ENCODE measurements at regions not wholly inside any gene's neighbourhood (a gene's known extent, or its start where the extent isn't known, plus 50 kb on each side); places are given as distances from the start of the nearest gene placed in this dataset.

- no peak overlapping the region for H3K27ac ChIP-seq (ENCODE audit: low read depth, low read length)
- H3K9me3 ChIP-seq (ENCODE audit: low read length) = no peaks in the 10 kb centered on the region
- H3K9ac ChIP-seq (ENCODE audit: low read length) = no peak overlapping the region
- H3K27me3 ChIP-seq (ENCODE audit: control insufficient read depth in 1 of 2, insufficient read depth in 2 of 2, low read length in 2 of 2) = no peaks in the 10 kb centered on the region
- H3K4me3 ChIP-seq (ENCODE audit: low read depth in 1 of 2, low read length in 2 of 2) = no peak overlapping the region
- H3K36me3 ChIP-seq (ENCODE audit: insufficient read depth, low read length) = no peaks in the 10 kb centered on the region
- H3K4me1 ChIP-seq (ENCODE audit: insufficient read depth, low read length) = no peaks in the 10 kb centered on the region
Observed at GRCh38 chr13:73140801-73141200, 82.0 kb downstream of the KLF5 start.

- H3K36me3 ChIP-seq (ENCODE audit: insufficient read depth, low read length) = no peaks in the 10 kb centered on the region
- no peak overlapping the region for H3K27ac ChIP-seq (ENCODE audit: low read depth, low read length)
- H3K9me3 ChIP-seq (ENCODE audit: low read length) = no peaks in the 10 kb centered on the region
- H3K4me1 ChIP-seq (ENCODE audit: insufficient read depth, low read length) = no peaks in the 10 kb centered on the region
- no peaks in the 10 kb centered on the region for H3K27me3 ChIP-seq (ENCODE audit: control insufficient read depth in 1 of 2, insufficient read depth in 2 of 2, low read length in 2 of 2)
- H3K9ac ChIP-seq (ENCODE audit: low read length) = no peak overlapping the region
- no peak overlapping the region for H3K4me3 ChIP-seq (ENCODE audit: low read depth in 1 of 2, low read length in 2 of 2)
Observed at GRCh38 chr13:73138638-73139491, 80.1 kb downstream of the KLF5 start.

- H3K4me1 ChIP-seq (ENCODE audit: insufficient read depth, low read length) = no peaks in the 10 kb centered on the region
- no peak overlapping the region for H3K9ac ChIP-seq (ENCODE audit: low read length)
- H3K4me3 ChIP-seq (ENCODE audit: low read depth in 1 of 2, low read length in 2 of 2) = no peak overlapping the region
- no peaks in the 10 kb centered on the region for H3K36me3 ChIP-seq (ENCODE audit: insufficient read depth, low read length)
- no peak overlapping the region for H3K27ac ChIP-seq (ENCODE audit: low read depth, low read length)
- no peaks in the 10 kb centered on the region for H3K27me3 ChIP-seq (ENCODE audit: control insufficient read depth in 1 of 2, insufficient read depth in 2 of 2, low read length in 2 of 2)
- H3K9me3 ChIP-seq (ENCODE audit: low read length) = no peaks in the 10 kb centered on the region
Observed at GRCh38 chr13:73138276-73138637, 79.5 kb downstream of the KLF5 start.

GRCh38 chr13:73136776-73137175, 78.0 kb downstream of the KLF5 start:
- no peak overlapping the region for H3K9ac ChIP-seq (ENCODE audit: low read length)
- H3K9me3 ChIP-seq (ENCODE audit: low read length) = no peaks in the 10 kb centered on the region
- H3K27ac ChIP-seq (ENCODE audit: low read depth, low read length) = no peak overlapping the region

GRCh38 chr13:73133531-73133930, 74.7 kb downstream of the KLF5 start:
- H3K9ac ChIP-seq (ENCODE audit: low read length) = no peak overlapping the region
- no peaks in the 10 kb centered on the region for H3K27me3 ChIP-seq (ENCODE audit: control insufficient read depth in 1 of 2, insufficient read depth in 2 of 2, low read length in 2 of 2)
- no peak overlapping the region for H3K27ac ChIP-seq (ENCODE audit: low read depth, low read length)
- no peak overlapping the region for H3K4me3 ChIP-seq (ENCODE audit: low read depth in 1 of 2, low read length in 2 of 2)
- H3K4me1 ChIP-seq (ENCODE audit: insufficient read depth, low read length) = no peaks in the 10 kb centered on the region
- H3K36me3 ChIP-seq (ENCODE audit: insufficient read depth, low read length) = no peaks in the 10 kb centered on the region
- H3K9me3 ChIP-seq (ENCODE audit: low read length) = no peaks in the 10 kb centered on the region

More at GRCh38 chr13:73136776-73137175, 78.0 kb downstream of the KLF5 start:
- Histone ChIP-seq H3K4me3 (ENCODE audit: low read depth in 1 of 2, low read length in 2 of 2) (no peak overlapping the region), H3K4me1 (ENCODE audit: insufficient read depth, low read length) (no peaks in the 10 kb centered on the region), H3K36me3 (ENCODE audit: insufficient read depth, low read length) (no peaks in the 10 kb centered on the region), H3K27me3 (ENCODE audit: control insufficient read depth in 1 of 2, insufficient read depth in 2 of 2, low read length in 2 of 2) (no peaks in the 10 kb centered on the region)

- H3K4me1 ChIP-seq (ENCODE audit: insufficient read depth, low read length) = no peaks in the 10 kb centered on the region
- H3K27ac ChIP-seq (ENCODE audit: low read depth, low read length) = no peak overlapping the region
- no peaks in the 10 kb centered on the region for H3K9me3 ChIP-seq (ENCODE audit: low read length)
- H3K9ac ChIP-seq (ENCODE audit: low read length) = no peak overlapping the region
- H3K4me3 ChIP-seq (ENCODE audit: low read depth in 1 of 2, low read length in 2 of 2) = no peak overlapping the region
- H3K36me3 ChIP-seq (ENCODE audit: insufficient read depth, low read length) = no peaks in the 10 kb centered on the region
- H3K27me3 ChIP-seq (ENCODE audit: control insufficient read depth in 1 of 2, insufficient read depth in 2 of 2, low read length in 2 of 2) = no peaks in the 10 kb centered on the region
Observed at GRCh38 chr13:73131247-73131646, 72.4 kb downstream of the KLF5 start.

GRCh38 chr13:73129023-73129422, 70.2 kb downstream of the KLF5 start:
- Histone ChIP-seq H3K36me3 (ENCODE audit: insufficient read depth, low read length) (no peaks in the 10 kb centered on the region), H3K4me3 (ENCODE audit: low read depth in 1 of 2, low read length in 2 of 2) (no peak overlapping the region), H3K27ac (ENCODE audit: low read depth, low read length) (no peak overlapping the region), H3K9me3 (ENCODE audit: low read length) (no peaks in the 10 kb centered on the region), H3K27me3 (ENCODE audit: control insufficient read depth in 1 of 2, insufficient read depth in 2 of 2, low read length in 2 of 2) (no peaks in the 10 kb centered on the region), H3K9ac (ENCODE audit: low read length) (no peak overlapping the region), H3K4me1 (ENCODE audit: insufficient read depth, low read length) (no peaks in the 10 kb centered on the region)

Data from muscle layer of colon (tissue), 2 donors.